ENCODE measurements at regions not wholly inside any gene's neighbourhood (a gene's known extent, or its start where the extent isn't known, plus 50 kb on each side); places are given as distances from the start of the nearest gene placed in this dataset.
"Not testable (repeated sequence)": the region's sequence is repeated elsewhere in the genome, so short reads cannot be mapped to it uniquely, and the experiment has no call there.

DNA sequence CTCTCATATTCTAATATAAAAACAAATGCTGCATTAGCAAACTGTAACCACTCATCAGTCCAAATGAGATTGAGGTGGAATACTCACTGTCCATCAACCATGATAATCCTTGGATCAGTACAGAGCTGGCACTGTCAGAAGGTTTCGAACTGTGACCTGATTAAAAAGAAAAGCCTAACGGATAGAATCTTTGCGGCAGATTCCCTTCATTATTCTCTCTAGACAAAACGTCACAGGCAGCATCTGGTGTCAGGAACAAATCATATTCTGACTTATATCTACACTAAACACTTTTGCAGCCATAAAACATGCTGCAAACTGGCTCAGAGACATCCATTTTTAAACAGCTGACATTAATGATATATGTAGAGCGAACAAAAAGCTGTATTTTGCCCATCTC, 677.7 kb upstream of the NXPH2 start:
- no peak overlapping the region for H3K4me3 ChIP-seq (ENCODE audit: low read depth, low read length)
- DNase-seq (ENCODE audit: low read depth): no peak
- TF ChIP-seq, protein P1, sequence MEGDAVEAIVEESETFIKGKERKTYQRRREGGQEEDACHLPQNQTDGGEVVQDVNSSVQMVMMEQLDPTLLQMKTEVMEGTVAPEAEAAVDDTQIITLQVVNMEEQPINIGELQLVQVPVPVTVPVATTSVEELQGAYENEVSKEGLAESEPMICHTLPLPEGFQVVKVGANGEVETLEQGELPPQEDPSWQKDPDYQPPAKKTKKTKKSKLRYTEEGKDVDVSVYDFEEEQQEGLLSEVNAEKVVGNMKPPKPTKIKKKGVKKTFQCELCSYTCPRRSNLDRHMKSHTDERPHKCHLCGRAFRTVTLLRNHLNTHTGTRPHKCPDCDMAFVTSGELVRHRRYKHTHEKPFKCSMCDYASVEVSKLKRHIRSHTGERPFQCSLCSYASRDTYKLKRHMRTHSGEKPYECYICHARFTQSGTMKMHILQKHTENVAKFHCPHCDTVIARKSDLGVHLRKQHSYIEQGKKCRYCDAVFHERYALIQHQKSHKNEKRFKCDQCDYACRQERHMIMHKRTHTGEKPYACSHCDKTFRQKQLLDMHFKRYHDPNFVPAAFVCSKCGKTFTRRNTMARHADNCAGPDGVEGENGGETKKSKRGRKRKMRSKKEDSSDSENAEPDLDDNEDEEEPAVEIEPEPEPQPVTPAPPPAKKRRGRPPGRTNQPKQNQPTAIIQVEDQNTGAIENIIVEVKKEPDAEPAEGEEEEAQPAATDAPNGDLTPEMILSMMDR (conservative IDR thresholded peaks at IDR 0.05; ENCODE audit: low read depth, low read length): no peak

DNA sequence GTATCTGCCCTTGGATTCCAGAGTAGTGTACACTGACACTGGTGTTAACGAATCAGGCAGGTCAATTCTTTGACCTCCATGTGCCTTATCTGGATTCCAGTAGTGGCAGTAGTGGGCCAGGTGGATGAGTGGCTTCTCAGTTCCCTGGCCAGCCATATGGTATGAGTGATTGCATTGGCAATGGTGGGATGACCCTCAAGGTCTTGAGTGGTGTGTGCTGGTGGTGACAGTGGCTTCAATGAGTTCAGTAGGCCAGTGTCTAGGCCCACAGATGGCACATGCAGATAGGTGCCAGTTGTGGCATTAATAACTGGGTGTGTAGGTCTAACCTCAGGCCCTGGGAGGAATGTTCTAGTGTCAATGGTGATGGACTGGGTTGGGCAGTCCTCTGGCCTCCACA, 674.1 kb upstream of the NXPH2 start:
- DNase-seq (ENCODE audit: low read depth): no peak
- TF ChIP-seq, protein P1 (conservative IDR thresholded peaks at IDR 0.05; ENCODE audit: low read depth, low read length): no peak
- H3K4me3 ChIP-seq (ENCODE audit: low read depth, low read length): no peak overlapping the region

DNA sequence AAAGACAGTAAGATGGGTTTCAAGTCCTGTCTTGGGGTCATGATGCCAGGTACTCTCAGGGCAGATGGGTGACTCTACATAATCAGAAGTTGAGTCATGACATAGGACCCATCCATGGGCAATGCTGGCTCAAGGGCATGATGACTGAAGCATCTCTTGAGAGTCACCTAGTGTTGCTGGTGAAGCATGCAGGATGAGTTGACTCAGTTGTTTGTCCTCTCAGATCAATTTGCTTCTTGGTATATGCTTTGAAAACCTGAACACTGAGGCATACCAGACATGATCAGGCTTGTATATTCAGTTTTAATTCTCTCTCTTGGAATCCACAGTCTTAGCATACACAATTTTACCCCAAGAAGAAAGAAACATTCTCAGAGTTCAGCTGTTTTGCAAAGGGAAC, 658.9 kb upstream of the NXPH2 start:
- no peak overlapping the region for H3K4me3 ChIP-seq (ENCODE audit: low read depth, low read length)
- TF ChIP-seq, protein P1 (conservative IDR thresholded peaks at IDR 0.05; ENCODE audit: low read depth, low read length): no peak
- DNase-seq (ENCODE audit: low read depth): no peak

DNA sequence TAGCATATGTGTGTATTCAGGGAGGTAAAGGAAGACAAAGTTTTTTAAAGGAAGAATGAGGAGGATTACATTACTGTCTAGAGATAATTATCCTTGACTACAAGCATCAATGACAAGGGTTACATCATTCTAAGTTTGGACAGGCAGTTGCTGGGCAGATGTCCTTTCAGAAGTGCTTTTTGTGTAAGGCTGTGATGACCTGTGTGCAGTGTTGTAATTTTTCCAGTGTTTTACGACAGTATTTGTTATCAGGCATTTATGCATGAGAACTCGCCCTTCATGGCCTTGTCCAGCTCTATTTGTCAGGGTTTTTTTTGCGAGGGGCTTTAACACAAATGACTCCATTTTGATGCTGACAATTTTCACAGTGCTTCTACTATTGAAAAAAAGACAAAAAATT, 658.3 kb upstream of the NXPH2 start:
- TF ChIP-seq, protein P1 (conservative IDR thresholded peaks at IDR 0.05; ENCODE audit: low read depth, low read length): no peak
- DNase-seq (ENCODE audit: low read depth): no peak
- no peak overlapping the region for H3K4me3 ChIP-seq (ENCODE audit: low read depth, low read length)

DNA sequence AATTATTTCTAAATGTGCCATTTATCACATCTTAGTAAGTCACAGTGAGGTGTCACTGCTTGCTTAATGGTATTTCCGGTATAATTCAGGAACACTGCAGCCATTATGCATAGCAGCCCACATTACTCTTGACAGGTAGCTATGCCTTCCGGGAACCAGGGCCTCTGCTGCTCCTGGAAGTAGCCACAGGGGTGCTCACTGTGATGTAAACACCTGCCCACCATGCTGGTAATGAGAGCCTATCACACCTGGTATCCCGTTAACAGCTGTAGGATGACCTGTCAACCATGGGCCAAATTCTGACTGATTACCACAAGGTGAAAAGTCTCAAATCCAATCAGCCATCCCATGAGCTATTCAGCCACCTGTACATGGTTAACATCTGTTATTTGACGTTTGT, 647.0 kb upstream of the NXPH2 start:
- DNase-seq (ENCODE audit: low read depth): no peak
- H3K4me3 ChIP-seq (ENCODE audit: low read depth, low read length): no peak overlapping the region
- TF ChIP-seq, protein P1 (conservative IDR thresholded peaks at IDR 0.05; ENCODE audit: low read depth, low read length): no peak

DNA sequence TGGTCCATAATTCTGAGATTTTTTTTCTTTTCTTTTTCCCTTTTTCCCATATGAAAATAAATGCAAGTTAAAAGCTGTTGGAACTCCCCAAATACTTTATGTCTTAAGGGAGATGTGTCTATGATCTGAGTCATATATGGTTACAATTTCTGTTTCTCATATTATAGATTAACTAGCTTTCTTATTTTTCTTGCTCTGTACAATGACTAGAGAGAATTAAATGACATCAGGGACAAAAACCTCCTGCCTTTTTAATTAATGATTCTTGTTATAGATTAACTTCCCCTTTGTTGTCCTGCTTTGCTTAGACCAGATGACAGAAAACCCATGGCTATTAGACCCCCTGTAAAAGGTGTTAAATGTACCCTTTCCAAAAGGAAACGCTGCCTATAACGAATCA, 643.9 kb upstream of the NXPH2 start:
- TF ChIP-seq, protein P1 (conservative IDR thresholded peaks at IDR 0.05; ENCODE audit: low read depth, low read length): no peak
- DNase-seq (ENCODE audit: low read depth): no peak
- H3K4me3 ChIP-seq (ENCODE audit: low read depth, low read length): no peak overlapping the region

DNA sequence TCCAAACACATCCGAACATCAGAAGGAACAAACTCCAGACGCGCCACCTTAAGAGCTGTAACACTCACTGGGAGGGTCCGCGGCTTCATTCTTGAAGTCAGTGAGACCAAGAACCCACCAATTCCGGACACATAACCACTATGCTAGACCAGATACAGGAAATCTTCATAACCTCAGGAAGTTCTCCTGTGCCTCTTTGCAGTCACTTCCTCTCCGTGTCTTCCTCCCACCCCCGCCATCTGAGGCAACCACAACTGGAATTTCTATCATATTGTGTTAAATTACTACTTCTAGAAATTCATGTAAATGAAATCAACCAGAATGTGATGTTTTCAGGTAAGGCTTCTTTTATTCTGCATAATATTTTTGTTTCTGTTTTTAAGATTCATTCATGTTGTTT, 631.0 kb upstream of the NXPH2 start:
- DNase-seq (ENCODE audit: low read depth): no peak
- no peak overlapping the region for H3K4me3 ChIP-seq (ENCODE audit: low read depth, low read length)
- TF ChIP-seq, protein P1 (conservative IDR thresholded peaks at IDR 0.05; ENCODE audit: low read depth, low read length): no peak

DNA sequence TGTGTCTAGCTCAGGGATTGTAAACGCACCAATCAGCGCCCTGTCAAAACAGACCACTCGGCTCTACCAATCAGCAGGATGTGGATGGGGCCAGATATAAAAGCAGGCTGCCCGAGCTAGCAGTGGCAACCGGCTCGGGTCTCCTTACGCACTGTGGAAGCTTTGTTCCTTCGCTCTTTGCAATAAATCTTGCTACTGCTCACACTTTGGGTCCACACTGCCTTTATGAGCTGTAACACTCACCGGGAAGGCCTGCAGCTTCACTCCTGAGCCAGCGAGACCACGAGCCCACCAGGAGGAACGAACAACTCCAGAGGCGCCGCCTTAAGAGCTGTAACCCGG, 630.6 kb upstream of the NXPH2 start:
- not testable (repeated sequence) for H3K4me3 ChIP-seq (ENCODE audit: low read depth, low read length); DNase-seq (ENCODE audit: low read depth)

DNA sequence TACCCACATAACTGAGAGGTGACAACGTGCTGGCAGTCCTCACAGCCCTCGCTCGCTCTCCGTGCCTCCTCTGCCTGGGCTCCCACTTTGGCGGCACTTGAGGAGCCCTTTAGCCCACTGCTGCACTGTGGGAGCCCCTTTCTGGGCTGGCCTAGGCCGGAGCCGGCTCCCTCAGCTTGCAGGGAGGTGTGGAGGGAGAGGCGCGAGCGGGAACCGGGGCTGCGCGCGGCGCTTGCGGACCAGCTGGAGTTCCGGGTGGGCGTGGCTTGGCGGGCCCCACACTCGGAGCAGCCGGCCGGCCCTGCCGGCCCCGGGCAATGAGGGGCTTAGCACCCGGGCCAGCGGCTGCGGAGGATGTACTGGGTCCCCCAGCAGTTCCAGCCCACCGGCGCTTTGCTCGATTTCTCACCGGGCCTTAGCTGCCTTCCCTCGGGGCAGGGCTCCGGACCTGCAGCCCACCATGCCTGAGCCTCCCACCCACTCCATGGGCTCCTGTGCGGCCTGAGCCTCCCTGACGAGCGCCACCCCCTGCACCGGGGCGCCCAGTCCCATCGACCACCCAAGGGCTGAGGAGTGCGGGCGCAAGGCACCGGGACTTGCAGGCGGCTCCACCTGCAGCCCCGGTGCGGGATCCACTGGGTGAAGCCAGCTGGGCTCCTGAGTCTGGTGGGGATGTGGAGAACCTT, 630.1 kb upstream of the NXPH2 start:
- not testable (repeated sequence) for DNase-seq (ENCODE audit: low read depth)

More for the DNA sequence above, 630.1 kb upstream of the NXPH2 start:
- H3K4me3 ChIP-seq (ENCODE audit: low read depth, low read length): not testable (repeated sequence)

All from choroid plexus epithelial cell (primary cell).